ENCODE measurements at regions not wholly inside any gene's neighbourhood (a gene's known extent, or its start where the extent isn't known, plus 50 kb on each side); places are given as distances from the start of the nearest gene placed in this dataset.

DNA sequence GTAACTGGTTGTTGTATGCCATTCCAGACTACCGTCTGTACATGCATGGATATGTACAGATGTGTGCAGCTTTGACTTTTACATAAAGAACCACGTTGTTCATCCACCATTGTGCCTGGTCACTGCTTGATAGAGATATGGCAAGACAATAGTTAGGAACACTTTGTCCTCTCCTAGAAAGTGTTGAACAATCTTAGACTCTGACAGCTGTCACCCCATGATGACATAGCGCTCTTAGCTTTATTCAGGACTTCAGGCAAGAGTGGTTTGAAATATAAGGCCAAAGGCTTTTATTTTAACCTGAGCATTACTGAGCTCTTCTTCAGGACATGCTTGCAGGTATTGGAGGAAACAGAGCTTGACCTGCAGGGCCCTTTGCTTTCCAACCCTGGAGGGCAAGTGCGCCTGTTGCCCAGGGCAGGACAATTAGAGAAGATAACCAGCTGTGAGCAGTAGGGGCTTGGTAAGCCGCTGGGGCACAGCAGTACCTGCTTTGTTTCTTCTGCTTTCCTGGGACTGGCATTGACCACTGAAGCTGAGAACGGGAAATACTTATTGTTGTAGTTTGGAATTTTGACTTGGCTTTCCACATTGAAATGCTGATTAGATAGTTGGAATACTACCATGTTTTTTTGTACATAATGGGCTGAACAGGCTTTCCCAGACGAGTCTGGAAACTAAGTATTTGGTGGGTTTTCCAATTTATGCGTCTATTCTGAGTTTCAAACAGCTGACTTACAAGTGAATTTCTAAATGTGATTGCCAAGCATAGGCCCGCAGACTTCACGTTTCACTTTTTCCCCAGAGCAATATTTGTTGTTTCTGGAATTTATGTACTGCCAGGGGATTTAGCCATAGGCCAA is 51.1 kb downstream of the GARRE1 start:
- TF ChIP-seq, protein P1, sequence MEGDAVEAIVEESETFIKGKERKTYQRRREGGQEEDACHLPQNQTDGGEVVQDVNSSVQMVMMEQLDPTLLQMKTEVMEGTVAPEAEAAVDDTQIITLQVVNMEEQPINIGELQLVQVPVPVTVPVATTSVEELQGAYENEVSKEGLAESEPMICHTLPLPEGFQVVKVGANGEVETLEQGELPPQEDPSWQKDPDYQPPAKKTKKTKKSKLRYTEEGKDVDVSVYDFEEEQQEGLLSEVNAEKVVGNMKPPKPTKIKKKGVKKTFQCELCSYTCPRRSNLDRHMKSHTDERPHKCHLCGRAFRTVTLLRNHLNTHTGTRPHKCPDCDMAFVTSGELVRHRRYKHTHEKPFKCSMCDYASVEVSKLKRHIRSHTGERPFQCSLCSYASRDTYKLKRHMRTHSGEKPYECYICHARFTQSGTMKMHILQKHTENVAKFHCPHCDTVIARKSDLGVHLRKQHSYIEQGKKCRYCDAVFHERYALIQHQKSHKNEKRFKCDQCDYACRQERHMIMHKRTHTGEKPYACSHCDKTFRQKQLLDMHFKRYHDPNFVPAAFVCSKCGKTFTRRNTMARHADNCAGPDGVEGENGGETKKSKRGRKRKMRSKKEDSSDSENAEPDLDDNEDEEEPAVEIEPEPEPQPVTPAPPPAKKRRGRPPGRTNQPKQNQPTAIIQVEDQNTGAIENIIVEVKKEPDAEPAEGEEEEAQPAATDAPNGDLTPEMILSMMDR (IDR thresholded peaks at IDR 0.05; ENCODE audit: low read depth, low read length, missing control alignments), result no peak
- H3K4me3 ChIP-seq (replicated peaks; ENCODE audit: low read depth, low read length), result no peak overlapping the region
- DNase-seq (ENCODE audit: extremely low read depth, low read depth), result no peak

DNA sequence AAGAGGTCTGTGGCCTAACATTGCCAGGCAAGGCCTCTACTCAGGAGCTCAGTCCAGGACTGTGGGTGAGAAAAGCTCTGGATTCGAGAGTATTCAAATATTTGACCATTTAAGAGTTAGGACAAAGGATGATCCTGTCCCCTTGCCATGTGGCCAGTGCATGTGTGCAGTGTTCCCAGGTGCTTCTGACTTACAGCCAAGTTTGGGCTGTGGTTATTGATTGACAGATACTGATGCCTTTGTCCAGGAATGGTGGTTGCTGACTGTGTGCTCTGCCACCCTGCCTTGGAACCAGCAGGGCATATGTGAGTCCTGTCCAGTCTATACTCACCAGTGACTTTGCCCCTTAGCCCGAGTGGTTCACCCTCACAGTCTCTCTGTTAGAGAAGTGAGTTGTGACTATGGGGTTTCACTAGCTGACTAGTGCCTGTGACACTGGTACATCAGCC is 51.9 kb downstream of the GARRE1 start:
- TF ChIP-seq, protein P1 (IDR thresholded peaks at IDR 0.05; ENCODE audit: low read depth, low read length, missing control alignments), result no peak
- H3K4me3 ChIP-seq (replicated peaks; ENCODE audit: low read depth, low read length), result no peak overlapping the region
- DNase-seq (ENCODE audit: extremely low read depth, low read depth), result no peak

DNA sequence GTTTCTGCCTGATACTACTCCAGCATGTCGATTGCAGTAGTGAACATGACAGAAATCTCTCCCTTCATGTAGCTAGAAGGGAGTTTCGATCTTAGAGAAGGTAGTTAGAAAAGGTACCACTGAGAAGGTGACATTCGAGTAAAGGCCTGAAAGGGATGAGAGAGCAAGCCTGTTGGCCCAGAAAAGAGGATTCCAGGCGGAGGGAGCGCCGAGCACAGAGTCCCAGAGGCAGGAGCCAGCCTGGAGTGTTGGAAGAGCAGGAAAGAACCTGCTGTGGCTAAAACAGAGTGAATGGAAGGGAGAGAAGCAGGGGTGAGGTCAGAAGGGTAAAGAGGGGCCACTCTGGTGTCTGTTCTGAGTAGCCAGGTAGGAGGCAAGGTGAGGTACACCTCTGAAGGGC is 52.5 kb downstream of the GARRE1 start:
- no peak overlapping the region for H3K4me3 ChIP-seq (replicated peaks; ENCODE audit: low read depth, low read length)
- TF ChIP-seq, protein P1 (IDR thresholded peaks at IDR 0.05; ENCODE audit: low read depth, low read length, missing control alignments), result no peak
- no peak for DNase-seq (ENCODE audit: extremely low read depth, low read depth)

DNA sequence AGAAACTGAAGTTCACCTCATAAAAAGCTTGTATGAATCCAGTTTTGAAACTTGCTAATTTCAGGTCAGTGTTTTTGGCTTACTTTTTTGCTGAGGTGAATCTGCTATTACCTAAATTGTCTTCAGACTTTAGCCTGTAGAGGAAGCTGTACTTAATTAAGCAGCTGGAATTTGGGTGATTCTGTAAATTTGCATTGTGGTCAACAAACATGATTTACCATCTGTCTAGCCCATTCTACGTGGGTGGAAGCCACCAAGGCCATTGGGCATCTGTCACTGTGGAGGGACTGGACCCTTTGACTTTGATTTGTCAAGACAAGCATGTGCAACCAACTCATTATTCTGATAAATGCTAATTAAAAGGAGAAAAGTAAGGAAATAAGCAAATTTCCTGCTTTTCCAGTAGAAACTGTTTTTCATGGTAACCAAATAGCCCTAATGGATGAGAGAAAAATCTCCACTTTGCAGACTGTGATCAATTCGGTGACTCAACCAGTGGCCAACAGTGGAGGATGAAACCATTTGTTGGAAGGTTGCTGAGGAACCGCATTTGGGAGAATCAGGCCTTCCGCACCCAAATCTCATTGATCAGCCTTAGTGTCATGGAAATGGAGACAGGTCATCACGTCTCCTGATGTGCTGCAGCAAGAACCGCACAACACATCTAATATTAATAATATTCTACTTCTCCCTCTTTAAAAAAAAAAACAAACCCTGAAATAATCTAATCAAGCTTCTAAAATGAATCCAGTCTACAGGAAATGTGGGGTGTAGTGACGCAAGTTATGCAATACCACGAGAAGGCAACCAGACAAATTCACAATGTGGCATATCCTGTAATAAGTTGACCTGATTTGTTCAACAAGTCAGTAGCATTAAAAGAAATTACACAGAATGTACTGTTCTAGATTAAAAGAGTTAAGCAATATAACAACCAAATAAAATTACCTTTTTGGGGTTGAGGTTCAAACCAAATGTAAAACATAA is 54.3 kb downstream of the GARRE1 start:
- TF ChIP-seq, protein P1 (IDR thresholded peaks at IDR 0.05; ENCODE audit: low read depth, low read length, missing control alignments), result no peak
- H3K4me3 ChIP-seq (replicated peaks; ENCODE audit: low read depth, low read length), result no peak overlapping the region
- DNase-seq (ENCODE audit: extremely low read depth, low read depth), result no peak

DNA sequence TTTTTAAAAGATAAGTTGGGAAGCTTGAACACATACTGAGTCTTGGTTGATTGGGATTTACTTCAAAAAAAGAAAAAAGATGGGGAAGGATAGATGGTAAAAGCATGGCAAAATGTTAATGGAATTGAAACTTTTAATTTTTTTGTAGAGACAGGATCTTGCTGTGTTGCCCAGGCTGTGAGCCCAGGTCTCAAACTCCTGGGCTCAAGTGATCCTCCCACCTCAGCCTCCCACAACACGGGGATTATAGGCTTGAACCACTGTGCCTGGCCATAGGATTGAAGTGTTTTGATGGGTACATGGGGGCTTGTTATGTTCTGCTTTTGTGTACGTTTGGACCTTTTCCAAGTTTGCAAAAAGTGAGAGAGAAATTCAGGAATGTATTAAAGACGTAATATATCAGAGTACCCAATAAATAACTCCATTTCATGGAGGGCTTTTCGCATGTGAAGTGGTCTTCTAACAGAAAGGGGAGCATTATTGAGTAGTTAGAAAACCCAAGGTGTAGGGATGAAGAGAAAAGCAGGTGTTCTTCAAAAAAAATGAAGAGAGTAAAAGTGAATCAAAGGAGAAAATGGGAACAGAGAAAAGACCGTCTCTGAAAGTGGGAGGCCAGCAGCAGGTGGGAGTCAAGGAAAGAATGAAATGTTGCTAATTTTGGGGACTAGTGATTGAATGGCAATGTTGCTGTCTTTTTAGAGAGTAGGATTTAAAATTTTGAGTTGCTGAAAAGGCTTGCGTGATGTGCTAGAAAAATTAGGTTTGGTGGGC is 55.2 kb downstream of the GARRE1 start:
- DNase-seq (ENCODE audit: extremely low read depth, low read depth), result no peak
- TF ChIP-seq, protein P1 (IDR thresholded peaks at IDR 0.05; ENCODE audit: low read depth, low read length, missing control alignments), result no peak
- H3K4me3 ChIP-seq (replicated peaks; ENCODE audit: low read depth, low read length), result no peak overlapping the region

DNA sequence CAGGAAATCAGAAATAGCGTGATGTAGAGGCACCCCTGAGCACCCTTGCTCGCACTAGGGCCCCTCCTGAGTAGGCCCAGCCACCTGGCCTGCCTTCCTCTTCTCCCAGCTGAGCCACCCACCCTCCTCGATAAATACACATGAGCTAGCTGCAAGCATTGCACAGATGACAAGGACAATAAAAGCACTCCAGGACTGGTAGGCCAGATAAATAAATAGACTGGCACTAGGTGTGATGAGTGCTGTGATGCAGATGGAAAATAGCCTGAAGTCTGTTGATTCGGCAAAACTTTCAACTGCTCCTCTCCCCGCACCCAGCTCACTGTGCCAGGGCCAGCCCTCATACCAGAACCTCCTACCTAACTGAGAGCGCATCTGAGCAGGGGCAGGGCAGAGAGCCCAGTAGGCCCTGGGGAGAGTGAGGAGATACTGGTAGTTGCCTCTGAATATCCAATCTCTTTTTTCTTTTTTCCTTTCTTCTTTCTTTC is 54.5 kb upstream of the GPI start:
- DNase-seq (ENCODE audit: extremely low read depth, low read depth), result no peak
- no peak overlapping the region for H3K4me3 ChIP-seq (replicated peaks; ENCODE audit: low read depth, low read length)
- TF ChIP-seq, protein P1 (IDR thresholded peaks at IDR 0.05; ENCODE audit: low read depth, low read length, missing control alignments), result no peak
